ENCODE measurements at regions not wholly inside any gene's neighbourhood (a gene's known extent, or its start where the extent isn't known, plus 50 kb on each side); places are given as distances from the start of the nearest gene placed in this dataset.

GRCh38 chr9:90140131-90140818 is 502.3 kb downstream of the DIRAS2 start:
- Histone ChIP-seq H3K4me3 (ENCODE audit: low read depth, low read length) (no peak overlapping the region), H3K9me3 (ENCODE audit: control insufficient read depth, insufficient read depth, low read depth, low read length) (no peaks in the 10 kb centered on the region), H3K36me3 (ENCODE audit: control insufficient read depth in 2 of 2, insufficient read depth in 1 of 2, low read length in 2 of 2) (no peaks in the 10 kb centered on the region), H3K27ac (ENCODE audit: extremely low read depth, low read depth, low read length) (no peak overlapping the region), H3K4me1 (ENCODE audit: control insufficient read depth, insufficient read depth, low read length) (no peaks in the 10 kb centered on the region)
- TF ChIP-seq ZNF132 (tag by site-specific recombination; IDR thresholded peaks at IDR 0.05; ENCODE audit: borderline replicate concordance) = no peak
- no peak for TF ChIP-seq GLI4 (tag by site-specific recombination; IDR thresholded peaks at IDR 0.05)
- no peak for TF ChIP-seq ZNF623 (tag by site-specific recombination; IDR thresholded peaks at IDR 0.05)
- ChIA-PET POLR2A (no interaction called here), CTCF (interaction anchor here (0.6 to 3.5 kb wide), 10 partner anchors 18 to 731 kb away, joined by 3 to 18 read pairs (median 4); no protein-coding TSS in a partner anchor)

DNA sequence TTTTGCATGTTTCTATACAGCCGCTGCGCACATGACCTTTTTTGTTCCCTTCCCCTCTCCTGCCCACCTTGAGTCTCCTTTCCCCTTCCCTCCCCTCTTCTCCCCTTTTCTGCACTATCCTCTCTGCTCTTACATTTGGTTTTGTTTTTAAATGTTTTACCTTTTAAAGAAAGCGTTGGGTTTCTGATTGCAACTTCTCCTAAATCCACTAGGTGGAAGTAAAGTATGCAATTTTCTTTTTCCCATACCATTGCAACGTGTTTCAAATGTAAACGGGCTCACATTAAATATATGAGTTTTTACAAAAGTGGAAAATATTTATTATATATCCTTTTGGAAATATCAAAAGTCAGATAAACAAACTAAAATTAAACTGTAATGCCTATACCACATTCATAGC is 500.9 kb downstream of the DIRAS2 start:
- no peaks in the 10 kb centered on the region for H3K4me1 ChIP-seq (ENCODE audit: control insufficient read depth, insufficient read depth, low read length)
- TF ChIP-seq ZNF654 (tag by site-specific recombination; IDR thresholded peaks at IDR 0.05; ENCODE audit: low read depth) (peak; percentile 63), GLI2 (tag by site-specific recombination; IDR thresholded peaks at IDR 0.05; ENCODE audit: borderline replicate concordance, low read depth) (no peak)
- H3K4me3 ChIP-seq (ENCODE audit: low read depth, low read length) = no peak overlapping the region
- ChIA-PET POLR2A (no interaction called here), CTCF (interaction anchor here (0.5 to 3.5 kb wide), 35 partner anchors 9 to 1480 kb away, joined by 3 to 20 read pairs (median 4); no protein-coding TSS in a partner anchor)
- H3K36me3 ChIP-seq (ENCODE audit: control insufficient read depth in 2 of 2, insufficient read depth in 1 of 2, low read length in 2 of 2) = no peaks in the 10 kb centered on the region
- H3K9me3 ChIP-seq (ENCODE audit: control insufficient read depth, insufficient read depth, low read depth, low read length) = no peaks in the 10 kb centered on the region
- H3K27ac ChIP-seq (ENCODE audit: extremely low read depth, low read depth, low read length) = no peak overlapping the region

DNA sequence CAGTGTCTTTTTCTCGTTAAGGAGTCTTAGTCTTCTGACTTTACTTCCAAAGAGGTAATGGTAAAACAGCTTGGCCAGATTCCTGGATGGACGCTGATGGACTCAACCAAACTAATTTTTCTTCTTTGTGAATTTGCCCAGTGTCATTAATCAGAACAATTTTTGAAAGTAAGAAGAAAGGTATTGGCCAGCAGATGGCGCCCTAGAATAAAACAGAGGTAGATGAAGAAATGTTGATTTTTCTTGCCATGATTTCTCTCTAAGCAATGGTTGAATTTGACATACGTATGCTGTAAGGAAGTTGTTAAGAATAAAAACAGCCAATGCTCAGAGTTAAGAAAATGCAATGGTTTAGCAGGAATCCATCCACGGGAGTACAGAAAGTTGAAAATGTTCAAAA is 500.0 kb downstream of the DIRAS2 start:
- ChIA-PET CTCF (interaction anchor here (0.6 to 3.5 kb wide), 37 partner anchors 10 to 1479 kb away, joined by 3 to 20 read pairs (median 4); no protein-coding TSS in a partner anchor), POLR2A (no interaction called here)
- TF ChIP-seq ZNF654 (tag by site-specific recombination; IDR thresholded peaks at IDR 0.05; ENCODE audit: low read depth) (peak; percentile 58), PBX3 (CRISPR knock-in tag; IDR thresholded peaks at IDR 0.05) (no peak), RBAK (tag by site-specific recombination; IDR thresholded peaks at IDR 0.05) (no peak)
- TF ChIP-seq, protein P1, sequence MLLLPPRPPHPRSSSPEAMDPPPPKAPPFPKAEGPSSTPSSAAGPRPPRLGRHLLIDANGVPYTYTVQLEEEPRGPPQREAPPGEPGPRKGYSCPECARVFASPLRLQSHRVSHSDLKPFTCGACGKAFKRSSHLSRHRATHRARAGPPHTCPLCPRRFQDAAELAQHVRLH (tag by site-specific recombination; IDR thresholded peaks at IDR 0.05) = peak; percentile 17; the same call in 1 of the 2 replicates
- no peaks in the 10 kb centered on the region for H3K36me3 ChIP-seq (ENCODE audit: control insufficient read depth in 2 of 2, insufficient read depth in 1 of 2, low read length in 2 of 2)
- no peak overlapping the region for H3K27ac ChIP-seq (ENCODE audit: extremely low read depth, low read depth, low read length)
- H3K9me3 ChIP-seq (ENCODE audit: control insufficient read depth, insufficient read depth, low read depth, low read length) = no peaks in the 10 kb centered on the region
- H3K4me1 ChIP-seq (ENCODE audit: control insufficient read depth, insufficient read depth, low read length) = no peaks in the 10 kb centered on the region
- H3K4me3 ChIP-seq (ENCODE audit: low read depth, low read length) = no peak overlapping the region

GRCh38 chr9:90147426-90147825 is 495.2 kb downstream of the DIRAS2 start:
- H3K27ac ChIP-seq (ENCODE audit: extremely low read depth, low read depth, low read length) = no peak overlapping the region
- ChIA-PET CTCF (no interaction called here), POLR2A (no interaction called here)
- H3K4me3 ChIP-seq (ENCODE audit: low read depth, low read length) = no peak overlapping the region
- H3K36me3 ChIP-seq (ENCODE audit: control insufficient read depth in 2 of 2, insufficient read depth in 1 of 2, low read length in 2 of 2) = no peaks in the 10 kb centered on the region
- no peaks in the 10 kb centered on the region for H3K4me1 ChIP-seq (ENCODE audit: control insufficient read depth, insufficient read depth, low read length)
- H3K9me3 ChIP-seq (ENCODE audit: control insufficient read depth, insufficient read depth, low read depth, low read length) = no peaks in the 10 kb centered on the region
- TF ChIP-seq MZF1 (tag by site-specific recombination; IDR thresholded peaks at IDR 0.05; ENCODE audit: borderline replicate concordance) (no peak), KLF16 (tag by site-specific recombination; IDR thresholded peaks at IDR 0.05) (no peak), ZNF596 (tag by site-specific recombination; IDR thresholded peaks at IDR 0.05) (no peak), ZNF558 (tag by site-specific recombination; IDR thresholded peaks at IDR 0.05) (no peak), YY1 (tag by site-specific recombination; IDR thresholded peaks at IDR 0.05) (no peak), ZNF549 (tag by site-specific recombination; IDR thresholded peaks at IDR 0.05) (no peak), ZSCAN16 (tag by site-specific recombination; IDR thresholded peaks at IDR 0.05) (no peak), HOXD13 (CRISPR knock-in tag; IDR thresholded peaks at IDR 0.05; ENCODE audit: borderline replicate concordance) (no peak), ZNF544 (tag by site-specific recombination; IDR thresholded peaks at IDR 0.05) (no peak), ZFP41 (tag by site-specific recombination; IDR thresholded peaks at IDR 0.05; ENCODE audit: borderline replicate concordance) (no peak), ZNF302 (tag by site-specific recombination; IDR thresholded peaks at IDR 0.05; ENCODE audit: low read depth) (no peak), ZNF658 (tag by site-specific recombination; IDR thresholded peaks at IDR 0.05) (no peak), ZNF513 (tag by site-specific recombination; IDR thresholded peaks at IDR 0.05) (no peak), ZNF175 (tag by site-specific recombination; IDR thresholded peaks at IDR 0.05) (no peak), ZNF10 (tag by site-specific recombination; IDR thresholded peaks at IDR 0.05) (no peak)
